BE2C (cell line): ENCODE measurements at regions not wholly inside any gene's neighbourhood (a gene's known extent, or its start where the extent isn't known, plus 50 kb on each side); places are given as distances from the start of the nearest gene placed in this dataset.
"Not testable (repeated sequence)": the region's sequence is repeated elsewhere in the genome, so short reads cannot be mapped to it uniquely, and the experiment has no call there.

Experiments
- DNase-seq: peaks from one replicate; pipeline ENCODE4 v3.0.0-alpha.2; 2020
- H3K27me3 ChIP-seq: fragments of 250-450 bp; sonication (Bioruptor Pico); 2 replicates; pipeline ENCODE4 v1.5.1; 2020; ENCODE audit warnings: mild to moderate bottlenecking
- H3K36me3 ChIP-seq: fragments of 250-450 bp; sonication (Bioruptor Pico); 2 replicates; pipeline ENCODE4 v1.5.1; 2020; ENCODE audit warnings: mild to moderate bottlenecking
- H3K4me1 ChIP-seq: fragments of 250-450 bp; sonication (Bioruptor Pico); 2 replicates; pipeline ENCODE4 v1.5.1; 2020
- H3K4me3 ChIP-seq: 2 replicates; pipeline ENCODE4 v1.5.1; 2011; ENCODE audit warnings: low read depth, low read length
- H3K9me3 ChIP-seq: fragments of 250-450 bp; sonication (Bioruptor Pico); 2 replicates; pipeline ENCODE4 v1.5.1; 2020
- TF ChIP-seq, protein P1 (sequence below): IDR thresholded peaks from 2 replicates; pipeline ENCODE4 v1.5.1; 2012; ENCODE audit warnings: mild to moderate bottlenecking, low read depth, low read length

DNA sequence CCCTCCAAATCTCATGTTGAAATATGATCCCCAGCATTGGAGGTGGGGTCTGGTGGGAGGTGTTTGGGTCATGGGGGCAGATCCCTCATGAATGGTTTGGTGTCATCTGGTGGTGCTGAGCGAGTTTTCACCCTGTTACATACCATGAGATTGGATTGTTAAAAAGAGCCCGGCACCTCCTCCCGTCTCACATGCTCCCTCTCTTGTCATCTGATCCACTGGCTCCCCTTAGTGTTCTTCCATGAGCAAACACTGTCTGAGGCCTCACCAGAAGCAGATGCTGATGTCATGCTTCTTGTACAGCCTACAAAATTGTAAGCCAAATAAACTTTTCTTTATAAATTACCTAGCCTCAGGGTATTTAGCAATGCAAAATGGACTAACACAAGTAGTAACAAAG is 405.0 kb upstream of the SLC39A10 start:
- H3K27me3 ChIP-seq, result no peaks in the 10 kb centered on the region
- TF ChIP-seq, protein P1, sequence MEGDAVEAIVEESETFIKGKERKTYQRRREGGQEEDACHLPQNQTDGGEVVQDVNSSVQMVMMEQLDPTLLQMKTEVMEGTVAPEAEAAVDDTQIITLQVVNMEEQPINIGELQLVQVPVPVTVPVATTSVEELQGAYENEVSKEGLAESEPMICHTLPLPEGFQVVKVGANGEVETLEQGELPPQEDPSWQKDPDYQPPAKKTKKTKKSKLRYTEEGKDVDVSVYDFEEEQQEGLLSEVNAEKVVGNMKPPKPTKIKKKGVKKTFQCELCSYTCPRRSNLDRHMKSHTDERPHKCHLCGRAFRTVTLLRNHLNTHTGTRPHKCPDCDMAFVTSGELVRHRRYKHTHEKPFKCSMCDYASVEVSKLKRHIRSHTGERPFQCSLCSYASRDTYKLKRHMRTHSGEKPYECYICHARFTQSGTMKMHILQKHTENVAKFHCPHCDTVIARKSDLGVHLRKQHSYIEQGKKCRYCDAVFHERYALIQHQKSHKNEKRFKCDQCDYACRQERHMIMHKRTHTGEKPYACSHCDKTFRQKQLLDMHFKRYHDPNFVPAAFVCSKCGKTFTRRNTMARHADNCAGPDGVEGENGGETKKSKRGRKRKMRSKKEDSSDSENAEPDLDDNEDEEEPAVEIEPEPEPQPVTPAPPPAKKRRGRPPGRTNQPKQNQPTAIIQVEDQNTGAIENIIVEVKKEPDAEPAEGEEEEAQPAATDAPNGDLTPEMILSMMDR, result peak; percentile 18; the same call in 1 of the 2 replicates
- no peaks in the 10 kb centered on the region for H3K9me3 ChIP-seq
- DNase-seq, result peak; percentile 11
- no peaks in the 10 kb centered on the region for H3K36me3 ChIP-seq
- H3K4me1 ChIP-seq, result no peaks in the 10 kb centered on the region
- no peak overlapping the region for H3K4me3 ChIP-seq

- no peaks in the 10 kb centered on the region for H3K4me1 ChIP-seq
- TF ChIP-seq, protein P1, result no peak
- DNase-seq, result no peak
- H3K4me3 ChIP-seq, result no peak overlapping the region
- H3K27me3 ChIP-seq, result no peaks in the 10 kb centered on the region
- H3K9me3 ChIP-seq, result no peaks in the 10 kb centered on the region
- no peaks in the 10 kb centered on the region for H3K36me3 ChIP-seq
Observed at GRCh38 chr2:195251214-195251613, 405.8 kb upstream of the SLC39A10 start.

- H3K4me3 ChIP-seq, result no peak overlapping the region
- H3K27me3 ChIP-seq, result no peaks in the 10 kb centered on the region
- H3K4me1 ChIP-seq, result no peaks in the 10 kb centered on the region
- H3K9me3 ChIP-seq, result no peaks in the 10 kb centered on the region; the same call in 1 of the 2 replicates
- DNase-seq, result no peak
- H3K36me3 ChIP-seq, result no peaks in the 10 kb centered on the region
- TF ChIP-seq, protein P1, result no peak
Observed at GRCh38 chr2:195238826-195239225, 418.2 kb upstream of the SLC39A10 start.

- H3K27me3 ChIP-seq, result no peaks in the 10 kb centered on the region
- no peaks in the 10 kb centered on the region for H3K4me1 ChIP-seq
- no peaks in the 10 kb centered on the region; the same call in 1 of the 2 replicates for H3K9me3 ChIP-seq
- H3K36me3 ChIP-seq, result no peaks in the 10 kb centered on the region
- H3K4me3 ChIP-seq, result no peak overlapping the region
- DNase-seq, result no peak
- TF ChIP-seq, protein P1, result no peak
Observed at GRCh38 chr2:195238379-195238778, 418.6 kb upstream of the SLC39A10 start.

DNA sequence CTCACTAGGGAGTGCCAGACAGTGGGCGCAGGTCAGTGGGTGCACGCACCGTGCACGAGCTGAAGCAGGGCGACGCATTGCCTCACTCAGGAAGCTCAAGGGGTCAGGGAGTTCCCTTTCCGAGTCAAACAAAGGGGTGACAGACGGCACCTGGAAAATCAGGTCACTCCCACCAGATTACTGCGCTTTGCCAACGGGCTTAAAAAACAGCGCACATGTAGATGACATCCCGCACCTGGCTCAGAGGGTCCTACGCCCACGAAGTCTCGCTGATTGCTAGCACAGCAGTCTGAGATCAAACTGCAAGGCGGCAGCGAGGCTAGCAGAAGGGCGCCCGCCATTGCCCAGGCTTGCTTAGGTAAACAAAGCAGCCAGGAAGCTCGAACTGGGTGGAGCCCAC is 428.5 kb upstream of the SLC39A10 start:
- H3K9me3 ChIP-seq, H3K36me3 ChIP-seq, H3K4me3 ChIP-seq, H3K27me3 ChIP-seq, H3K4me1 ChIP-seq, DNase-seq: not testable (repeated sequence)

GRCh38 chr2:195214072-195214471 is 443.0 kb upstream of the SLC39A10 start:
- Histone ChIP-seq H3K4me1 (no peaks in the 10 kb centered on the region), H3K27me3 (no peaks in the 10 kb centered on the region), H3K36me3 (no peaks in the 10 kb centered on the region), H3K4me3 (no peak overlapping the region), H3K9me3 (no peaks in the 10 kb centered on the region)
- TF ChIP-seq, protein P1, result no peak
- no peak for DNase-seq

GRCh38 chr2:195212586-195212985 is 444.4 kb upstream of the SLC39A10 start:
- no peaks in the 10 kb centered on the region for H3K36me3 ChIP-seq
- TF ChIP-seq, protein P1, result no peak

More at GRCh38 chr2:195212586-195212985, 444.4 kb upstream of the SLC39A10 start:
- Histone ChIP-seq H3K27me3 (no peaks in the 10 kb centered on the region), H3K4me1 (no peaks in the 10 kb centered on the region), H3K9me3 (no peaks in the 10 kb centered on the region), H3K4me3 (no peak overlapping the region)
- DNase-seq, result no peak
